H1 (cell line): ENCODE measurements at regions not wholly inside any gene's neighbourhood (a gene's known extent, or its start where the extent isn't known, plus 50 kb on each side); places are given as distances from the start of the nearest gene placed in this dataset.

Experiments
- CTCF ChIA-PET: fragments of 300-600 bp; sonication (Branson Sonifier 250); formaldehyde crosslinking; loops from one replicate; lab custom pipeline; 2021; ENCODE audit not compliant: partially characterized antibody; lab: Charles Lee
- POLR2A ChIA-PET: fragments of 300-600 bp; sonication (Branson Sonifier 250); formaldehyde crosslinking; loops from one replicate; lab custom pipeline; 2021; ENCODE audit warnings: inconsistent platforms; ENCODE audit not compliant: partially characterized antibody; lab: Charles Lee
- DNase-seq, 2 experiments: peaks; one replicate each; pipeline versions ENCODE4 v3.0.0 to v3.0.0-alpha.2; 2010 to 2022; ENCODE audit warnings: low spot score in 2 of 2, low read depth in 1 of 2, mixed read lengths in 1 of 2
- FAIRE-seq: peaks from 2 replicates; lab custom pipeline; 2011; peaks lifted over from hg19 to GRCh38; lab: Jason Lieb, UNC
- H2AFZ ChIP-seq: 2 replicates; pipeline ENCODE4 v1.8.1; 2012; ENCODE audit warnings: low read length, inconsistent platforms
- H2AK5ac ChIP-seq: 2 replicates; pipeline ENCODE4 v1.6.1; 2013; ENCODE audit warnings: low read depth, low read length
- H2BK120ac ChIP-seq: replicated peaks from 2 replicates; pipeline ENCODE3; 2013; ENCODE audit warnings: low read depth, low read length, inconsistent platforms
- H2BK12ac ChIP-seq: 2 replicates; pipeline ENCODE4 v1.6.1; 2013; ENCODE audit warnings: low read depth, low read length
- H2BK15ac ChIP-seq: 2 replicates; pipeline ENCODE4 v1.6.1; 2013; ENCODE audit warnings: low read length
- H2BK20ac ChIP-seq: 2 replicates; pipeline ENCODE4 v1.6.1; 2013; ENCODE audit warnings: low read length
- H2BK5ac ChIP-seq: 2 replicates; pipeline ENCODE4 v1.6.1; 2013; ENCODE audit warnings: low read depth, low read length
- H3K14ac ChIP-seq: 2 replicates; pipeline ENCODE4 v1.6.1; 2013; ENCODE audit warnings: inconsistent platforms; ENCODE audit not compliant: insufficient read length
- H3K18ac ChIP-seq: 2 replicates; pipeline ENCODE4 v1.6.1; 2013; ENCODE audit warnings: low read length; ENCODE audit errors: extremely low read depth
- H3K23ac ChIP-seq: 2 replicates; pipeline ENCODE4 v1.6.1; 2013; ENCODE audit warnings: inconsistent platforms; ENCODE audit not compliant: insufficient read length
- H3K23me2 ChIP-seq: 2 replicates; pipeline ENCODE4 v1.6.1; 2013; ENCODE audit warnings: low read depth, low read length
- H3K27ac ChIP-seq: 2 replicates; pipeline ENCODE4 v1.6.1; 2011; ENCODE audit warnings: low read depth, low read length, inconsistent platforms
- H3K27me3 ChIP-seq, 4 experiments: replicated peaks in 1 of 4; 1 replicate in 1 of 4; 2 replicates in 3 of 4; pipeline versions ENCODE4 v1.6.1 to v1.8.1; 2011 to 2013; ENCODE audit warnings: low read length in 3 of 4, mild to moderate bottlenecking in 3 of 4, inconsistent platforms in 2 of 4, mixed read lengths in 2 of 4, moderate library complexity in 1 of 4; ENCODE audit not compliant: control insufficient read depth in 3 of 4, insufficient read depth in 3 of 4; ENCODE audit errors: extremely low read depth in 1 of 4
- H3K36me3 ChIP-seq, 4 experiments: 2 replicates each; pipeline versions ENCODE4 v1.6.1 to v1.8.1; 2011 to 2013; ENCODE audit warnings: mild to moderate bottlenecking in 4 of 4, low read length in 3 of 4, moderate library complexity in 2 of 4, control low read depth in 1 of 4, inconsistent platforms in 1 of 4; ENCODE audit not compliant: insufficient read depth in 4 of 4, control insufficient read depth in 2 of 4
- H3K4ac ChIP-seq: replicated peaks from 2 replicates; pipeline ENCODE3; 2013; ENCODE audit warnings: low read length, low read depth, mixed read lengths, inconsistent platforms; ENCODE audit not compliant: insufficient read length
- H3K4me1 ChIP-seq, 4 experiments: replicated peaks in 1 of 4; 1 replicate in 1 of 4; 2 replicates in 3 of 4; pipeline versions ENCODE4 v1.6.1 to v1.8.1; 2011 to 2013; ENCODE audit warnings: low read length in 3 of 4, inconsistent platforms in 2 of 4, mixed read lengths in 1 of 4; ENCODE audit not compliant: insufficient read depth in 4 of 4, control insufficient read depth in 3 of 4
- H3K4me2 ChIP-seq, 2 experiments: 2 replicates each; pipeline versions ENCODE4 v1.6.1 to v1.8.1; 2011 to 2013; ENCODE audit warnings: low read depth in 2 of 2, low read length in 2 of 2, control low read depth in 1 of 2, inconsistent platforms in 1 of 2, mild to moderate bottlenecking in 1 of 2; ENCODE audit not compliant: insufficient read depth in 1 of 2
- H3K4me3 ChIP-seq, 4 experiments: fragments of 200-600, 300-600 bp in 1 of 4; sonication (generic), shearing (Covaris generic), sonication (Bioruptor Twin) in 1 of 4; 2 replicates each; pipeline versions ENCODE4 v1.5.1 to v1.8.1; 2011 to 2016; ENCODE audit warnings: low read length in 4 of 4, low read depth in 3 of 4, control low read depth in 2 of 4, inconsistent platforms in 2 of 4, mild to moderate bottlenecking in 2 of 4, mixed read lengths in 1 of 4, moderate library complexity in 1 of 4; ENCODE audit not compliant: insufficient read depth in 2 of 4; ENCODE audit errors: extremely low read depth in 1 of 4
- H3K56ac ChIP-seq: replicated peaks from 2 replicates; pipeline ENCODE3; 2013; ENCODE audit warnings: low read depth, mild to moderate bottlenecking, mixed read lengths, low read length, inconsistent platforms; ENCODE audit not compliant: insufficient read length
- H3K79me1 ChIP-seq: 2 replicates; pipeline ENCODE4 v1.6.1; 2013; ENCODE audit warnings: low read depth, low read length, control low read depth
- H3K79me2 ChIP-seq, 2 experiments: 2 replicates each; pipeline versions ENCODE4 v1.6.1 to v1.8.1; 2012 to 2013; ENCODE audit warnings: low read length in 2 of 2, mild to moderate bottlenecking in 2 of 2, inconsistent platforms in 1 of 2; ENCODE audit not compliant: insufficient read depth in 2 of 2, control insufficient read depth in 1 of 2
- H3K9ac ChIP-seq, 4 experiments: replicated peaks in 1 of 4; 1 replicate in 1 of 4; 2 replicates in 3 of 4; pipeline versions ENCODE4 v1.6.1 to v1.8.1; 2011 to 2013; ENCODE audit warnings: low read depth in 3 of 4, low read length in 3 of 4, control low read depth in 2 of 4, mild to moderate bottlenecking in 2 of 4, moderate library complexity in 2 of 4, inconsistent platforms in 1 of 4; ENCODE audit errors: extremely low read depth in 1 of 4
- H3K9me3 ChIP-seq, 2 experiments: 2 replicates each; pipeline versions ENCODE4 v1.6.1 to v1.8.1; 2012 to 2013; ENCODE audit warnings: mild to moderate bottlenecking in 2 of 2, moderate library complexity in 2 of 2, control low read depth in 1 of 2, inconsistent platforms in 1 of 2, low read depth in 1 of 2, low read length in 1 of 2, mixed read lengths in 1 of 2; ENCODE audit not compliant: insufficient read depth in 2 of 2
- H4K20me1 ChIP-seq, 2 experiments: replicated peaks in 1 of 2; 2 replicates each; pipeline versions ENCODE3 to v1.8.1; 2011 to 2013; ENCODE audit warnings: inconsistent platforms in 2 of 2, low read length in 2 of 2, mild to moderate bottlenecking in 1 of 2; ENCODE audit not compliant: insufficient read depth in 2 of 2, control insufficient read depth in 1 of 2
- H4K5ac ChIP-seq: 2 replicates; pipeline ENCODE4 v1.6.1; 2013; ENCODE audit warnings: low read length, low read depth, mixed read lengths, inconsistent platforms; ENCODE audit not compliant: insufficient read length
- H4K8ac ChIP-seq: 2 replicates; pipeline ENCODE4 v1.8.0; 2013; ENCODE audit warnings: mild to moderate bottlenecking, moderate library complexity, low read length, inconsistent platforms; ENCODE audit not compliant: insufficient read depth; ENCODE audit errors: extremely low read depth
- H4K91ac ChIP-seq: replicated peaks from 2 replicates; pipeline ENCODE3; 2013; ENCODE audit warnings: low read length, mixed read lengths, inconsistent platforms; ENCODE audit not compliant: insufficient read length
- ATF2 ChIP-seq: IDR thresholded peaks from 2 replicates; pipeline ENCODE4 v1.6.1; 2012; ENCODE audit warnings: low read length, inconsistent platforms
- BACH1 ChIP-seq: IDR thresholded peaks from 2 replicates; pipeline ENCODE4 v1.6.1; 2012; ENCODE audit warnings: low read length, improper control_type of control experiment
- BRCA1 ChIP-seq: IDR thresholded peaks from 2 replicates; pipeline ENCODE4 v1.6.1; 2012; ENCODE audit warnings: low read depth, low read length, improper control_type of control experiment
- CEBPB ChIP-seq: IDR thresholded peaks from 2 replicates; pipeline ENCODE4 v1.6.1; 2012; ENCODE audit warnings: low read depth, low read length
- CHD1 ChIP-seq: IDR thresholded peaks from 2 replicates; pipeline ENCODE4 v1.6.1; 2012; ENCODE audit warnings: low read depth, low read length, improper control_type of control experiment
- CHD2 ChIP-seq: IDR thresholded peaks from 2 replicates; pipeline ENCODE4 v1.6.1; 2012; ENCODE audit warnings: low read length, improper control_type of control experiment
- CREB1 ChIP-seq: IDR thresholded peaks from 2 replicates; pipeline ENCODE4 v1.6.1; 2012; ENCODE audit warnings: inconsistent platforms
- RXRA ChIP-seq: IDR thresholded peaks from 2 replicates; pipeline ENCODE4 v1.6.1; 2011; ENCODE audit warnings: low read depth, mild to moderate bottlenecking, low read length, moderate library complexity; ENCODE audit not compliant: insufficient read depth
- SIX5 ChIP-seq: IDR thresholded peaks from 2 replicates; pipeline ENCODE4 v1.6.1; 2011; ENCODE audit warnings: mild to moderate bottlenecking, low read depth, low read length
- SP2 ChIP-seq: IDR thresholded peaks from 2 replicates; pipeline ENCODE4 v1.6.1; 2012; ENCODE audit warnings: mild to moderate bottlenecking, low read length, inconsistent platforms
- TAF1 ChIP-seq: IDR thresholded peaks from 2 replicates; pipeline ENCODE4 v1.6.1; 2011; ENCODE audit warnings: mild to moderate bottlenecking, low read depth, low read length
- TBP ChIP-seq: IDR thresholded peaks from 2 replicates; pipeline ENCODE4 v1.6.1; 2011; ENCODE audit warnings: low read depth, low read length, improper control_type of control experiment
- TCF12 ChIP-seq: IDR thresholded peaks from 2 replicates; pipeline ENCODE4 v1.6.1; 2011; ENCODE audit warnings: low read depth, mild to moderate bottlenecking, low read length
- WGBS, 2 experiments: shearing (Covaris generic) in 1 of 2; methylation state at CpG; one replicate each; pipeline versions ENCODE4 v1.1.6 to v1.1.7; 2013 to 2015; ENCODE audit warnings: low lambda C conversion rate in 2 of 2, mixed read lengths in 2 of 2, inconsistent platforms in 1 of 2, low coverage in 1 of 2, missing lambda C conversion rate in 1 of 2; ENCODE audit not compliant: insufficient replicate concordance in 2 of 2, insufficient coverage in 1 of 2, insufficient read length in 1 of 2; ENCODE audit errors: extremely low coverage in 1 of 2, missing lambda C conversion rate in 1 of 2; 5-methylcytosine and 5-hydroxymethylcytosine counted together
- TF ChIP-seq, protein P1 (sequence below): IDR thresholded peaks from 2 replicates; pipeline ENCODE4 v1.6.1; 2012; ENCODE audit warnings: inconsistent platforms

- Histone ChIP-seq H2BK20ac (no peak overlapping the region), H4K8ac (no peak overlapping the region)
- POLR2A ChIA-PET, result no interaction called here
Measured at GRCh38 chr1:88523854-88524528, 160.1 kb upstream of the PKN2 start.

More at GRCh38 chr1:88523854-88524528, 160.1 kb upstream of the PKN2 start:
- H3K27ac ChIP-seq, result no peak overlapping the region
- H2AFZ ChIP-seq, result no peak overlapping the region
- H3K23me2 ChIP-seq, result no peaks in the 10 kb centered on the region
- no peaks in the 10 kb centered on the region for H3K9me3 ChIP-seq
- no peak overlapping the region for H3K4me2 ChIP-seq
- H4K20me1 ChIP-seq, result no peaks in the 10 kb centered on the region
- H3K56ac ChIP-seq, result no peak overlapping the region
- no peak overlapping the region for H3K18ac ChIP-seq
- no peak overlapping the region for H4K5ac ChIP-seq
- no peak overlapping the region for H3K4ac ChIP-seq
- H4K91ac ChIP-seq, result no peak overlapping the region
- H3K79me1 ChIP-seq, result no peaks in the 10 kb centered on the region
- no peak overlapping the region for H2BK120ac ChIP-seq
- WGBS, 2 experiments, result 91% methylated on average over 4 of the region's 4 CpGs; no CpG with 5 or more reads in 1 of the 2 experiments
- no peak overlapping the region for H2BK15ac ChIP-seq
- DNase-seq (no peak), FAIRE-seq (no peak)
- TF ChIP-seq SIX5, result no peak
- TF ChIP-seq ATF2, result no peak
- TF ChIP-seq TBP, result no peak
- TF ChIP-seq BACH1, result no peak
- no peak for TF ChIP-seq RXRA
- no peak for TF ChIP-seq CHD1
- no peak for TF ChIP-seq CEBPB
- no peak for TF ChIP-seq CHD2
- no peak for TF ChIP-seq BRCA1
- TF ChIP-seq TAF1, result no peak
- TF ChIP-seq, protein P1, sequence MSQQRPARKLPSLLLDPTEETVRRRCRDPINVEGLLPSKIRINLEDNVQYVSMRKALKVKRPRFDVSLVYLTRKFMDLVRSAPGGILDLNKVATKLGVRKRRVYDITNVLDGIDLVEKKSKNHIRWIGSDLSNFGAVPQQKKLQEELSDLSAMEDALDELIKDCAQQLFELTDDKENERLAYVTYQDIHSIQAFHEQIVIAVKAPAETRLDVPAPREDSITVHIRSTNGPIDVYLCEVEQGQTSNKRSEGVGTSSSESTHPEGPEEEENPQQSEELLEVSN, result no peak
- no peak for TF ChIP-seq TCF12
- TF ChIP-seq CREB1, result no peak
- no peak for TF ChIP-seq SP2
- H2BK5ac ChIP-seq, result no peak overlapping the region
- no peaks in the 10 kb centered on the region for H3K36me3 ChIP-seq
- H3K27me3 ChIP-seq, result no peaks in the 10 kb centered on the region
- H3K4me1 ChIP-seq, result no peaks in the 10 kb centered on the region
- no peaks in the 10 kb centered on the region for H3K79me2 ChIP-seq
- no peak overlapping the region for H3K4me3 ChIP-seq
- H2AK5ac ChIP-seq, result no peak overlapping the region
- no peak overlapping the region for H2BK12ac ChIP-seq
- no peak overlapping the region for H3K23ac ChIP-seq
- H3K14ac ChIP-seq, result no peak overlapping the region
- no peak overlapping the region for H3K9ac ChIP-seq
- CTCF ChIA-PET, result no interaction called here
